SU-DHL-6 (cell line): ENCODE measurements at regions not wholly inside any gene's neighbourhood (a gene's known extent, or its start where the extent isn't known, plus 50 kb on each side); places are given as distances from the start of the nearest gene placed in this dataset.

ENCODE experiments used
- CTCF ChIP-seq: fragments of 200-600 bp; sonication (generic); IDR thresholded peaks from one replicate; pipeline ENCODE4 v1.5.1; 2017; ENCODE audit warnings: antibody characterized with exemption, mild to moderate bottlenecking, low read length, moderate library complexity; ENCODE audit not compliant: insufficient read depth, poor library complexity, severe bottlenecking
- EZH2phosphoT487 ChIP-seq: fragments of 200-600 bp; sonication (generic), shearing (Covaris generic); conservative IDR thresholded peaks from 2 replicates; pipeline ENCODE4 v1.6.1; 2018; ENCODE audit warnings: mild to moderate bottlenecking, antibody characterized with exemption, low read length, moderate library complexity, mixed read lengths

- no peak for TF ChIP-seq CTCF
- no peak for TF ChIP-seq EZH2phosphoT487
These were observed 51.6 kb upstream of the TAS2R1 start for GRCh38 chr5:9681706-9682105.
